PC-9 (cell line): ENCODE measurements at regions not wholly inside any gene's neighbourhood (a gene's known extent, or its start where the extent isn't known, plus 50 kb on each side); places are given as distances from the start of the nearest gene placed in this dataset.

ENCODE experiments used
- BruUV-seq: library from RNA; stranded (reverse); fragments of 400-500 nt; replicated peaks from 2 replicates; lab custom pipeline; 2021; lab: Mats Ljungman, UMichigan
- CTCF ChIA-PET: fragments of 300-600 bp; sonication (Branson Sonifier 250); formaldehyde crosslinking; loops from one replicate; lab custom pipeline; 2022; ENCODE audit warnings: antibody characterized with exemption; lab: Charles Lee
- POLR2A ChIA-PET: fragments of 300-600 bp; sonication (Branson Sonifier 250); formaldehyde crosslinking; loops from one replicate; lab custom pipeline; 2022; ENCODE audit warnings: antibody characterized with exemption; ENCODE audit not compliant: unreplicated experiment; lab: Charles Lee
- DNase-seq, 2 experiments: peaks; one replicate each; pipeline versions ENCODE4 v3.0.0 to v3.0.0-alpha.2; 2015 to 2022; ENCODE audit warnings: mixed read lengths in 1 of 2
- H2AFZ ChIP-seq: fragments of 200-600 bp; sonication (generic); 2 replicates; pipeline ENCODE4 v1.8.1; 2017; ENCODE audit warnings: antibody characterized with exemption
- H3F3A ChIP-seq: fragments of 200-600 bp; sonication (generic); 2 replicates; pipeline ENCODE4 v1.8.1; 2017; ENCODE audit warnings: antibody characterized with exemption, mild to moderate bottlenecking, low read depth; ENCODE audit not compliant: insufficient read depth
- H3K27ac ChIP-seq: fragments of 200-600 bp; sonication (generic); 2 replicates; pipeline ENCODE4 v1.6.1; 2016; ENCODE audit warnings: mixed run types
- H3K27me3 ChIP-seq: fragments of 200-600 bp; sonication (generic); 2 replicates; pipeline ENCODE4 v1.6.1; 2016; ENCODE audit warnings: low read depth, mixed run types; ENCODE audit not compliant: insufficient read depth
- H3K36me3 ChIP-seq: fragments of 200-600 bp; sonication (generic); 2 replicates; pipeline ENCODE4 v1.6.1; 2016; ENCODE audit warnings: low read depth, mixed run types
- H3K4me1 ChIP-seq: fragments of 200-600 bp; sonication (generic); replicated peaks from 2 replicates; pipeline ENCODE4 v1.6.1; 2016; ENCODE audit warnings: mixed run types; ENCODE audit not compliant: insufficient read depth
- H3K4me2 ChIP-seq: fragments of 200-600 bp; sonication (generic); 2 replicates; pipeline ENCODE4 v1.6.1; 2017; ENCODE audit warnings: mixed run types
- H3K4me3 ChIP-seq: fragments of 200-600 bp; sonication (generic); 2 replicates; pipeline ENCODE4 v1.6.1; 2016; ENCODE audit warnings: mixed run types
- H3K79me2 ChIP-seq: fragments of 200-600 bp; sonication (generic); 2 replicates; pipeline ENCODE4 v1.6.1; 2017; ENCODE audit warnings: low read depth, mixed run types
- H3K9me2 ChIP-seq: fragments of 200-600 bp; sonication (generic); 2 replicates; pipeline ENCODE4 v1.8.1; 2017; ENCODE audit warnings: mild to moderate bottlenecking; ENCODE audit not compliant: insufficient read depth
- H3K9me3 ChIP-seq: fragments of 200-600 bp; sonication (generic); 2 replicates; pipeline ENCODE4 v1.8.1; 2016; ENCODE audit warnings: low read depth; ENCODE audit not compliant: insufficient read depth
- H4K20me1 ChIP-seq: fragments of 200-600 bp; sonication (generic); 2 replicates; pipeline ENCODE4 v1.8.1; 2017; ENCODE audit not compliant: insufficient read depth
- EZH2 ChIP-seq: fragments of 200-600 bp; sonication (generic); IDR thresholded peaks from 2 replicates; pipeline ENCODE4 v1.8.0; 2017; ENCODE audit warnings: antibody characterized with exemption, low read depth
- intact Hi-C: fragments of 100-400 bp; cut with micrococcal nuclease; formaldehyde crosslinking; loops from one replicate; pipeline ENCODE4 v1.10.0; 2022; ENCODE audit not compliant: unreplicated experiment
- TF ChIP-seq, protein P1 (sequence below): fragments of 200-600 bp; sonication (generic); conservative IDR thresholded peaks from 2 replicates; pipeline ENCODE4 v1.6.1; 2017; ENCODE audit warnings: mixed run types, antibody characterized with exemption, mild to moderate bottlenecking, moderate library complexity

DNA sequence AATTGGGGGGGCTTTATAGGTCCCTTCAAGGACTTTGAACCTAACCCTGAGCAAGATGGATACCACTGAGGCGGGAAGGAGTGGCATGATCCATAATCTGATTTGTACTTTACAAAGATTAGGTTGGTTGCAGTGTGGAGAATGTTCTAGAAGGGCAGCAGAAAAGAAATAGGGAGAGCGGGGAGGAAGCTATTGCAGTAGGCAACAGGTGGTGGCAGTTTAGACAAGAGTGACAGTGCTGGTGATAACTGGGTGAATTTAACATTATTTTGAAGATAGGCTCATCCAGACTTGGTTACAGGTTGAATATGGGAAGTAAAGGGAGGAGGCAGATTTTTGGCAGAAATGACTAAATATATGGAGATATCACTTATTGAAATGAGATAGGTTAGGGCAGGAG lies 179.9 kb upstream of the CADM1 start:
- POLR2A ChIA-PET = no interaction called here
- Histone ChIP-seq H3K4me2 (no peak overlapping the region), H3K27ac (no peak overlapping the region), H3K4me1 (no peaks in the 10 kb centered on the region), H3F3A (no peaks in the 10 kb centered on the region), H3K9me3 (no peaks in the 10 kb centered on the region), H3K36me3 (no peaks in the 10 kb centered on the region), H3K9me2 (no peaks in the 10 kb centered on the region), H3K4me3 (no peak overlapping the region), H2AFZ (no peak overlapping the region), H3K27me3 (peaks cover 22% of the 10 kb centered on the region; the same call in 1 of the 2 replicates), H4K20me1 (no peaks in the 10 kb centered on the region), H3K79me2 (no peaks in the 10 kb centered on the region)
- no TSS peak for BruUV-seq
- TF ChIP-seq, protein P1, sequence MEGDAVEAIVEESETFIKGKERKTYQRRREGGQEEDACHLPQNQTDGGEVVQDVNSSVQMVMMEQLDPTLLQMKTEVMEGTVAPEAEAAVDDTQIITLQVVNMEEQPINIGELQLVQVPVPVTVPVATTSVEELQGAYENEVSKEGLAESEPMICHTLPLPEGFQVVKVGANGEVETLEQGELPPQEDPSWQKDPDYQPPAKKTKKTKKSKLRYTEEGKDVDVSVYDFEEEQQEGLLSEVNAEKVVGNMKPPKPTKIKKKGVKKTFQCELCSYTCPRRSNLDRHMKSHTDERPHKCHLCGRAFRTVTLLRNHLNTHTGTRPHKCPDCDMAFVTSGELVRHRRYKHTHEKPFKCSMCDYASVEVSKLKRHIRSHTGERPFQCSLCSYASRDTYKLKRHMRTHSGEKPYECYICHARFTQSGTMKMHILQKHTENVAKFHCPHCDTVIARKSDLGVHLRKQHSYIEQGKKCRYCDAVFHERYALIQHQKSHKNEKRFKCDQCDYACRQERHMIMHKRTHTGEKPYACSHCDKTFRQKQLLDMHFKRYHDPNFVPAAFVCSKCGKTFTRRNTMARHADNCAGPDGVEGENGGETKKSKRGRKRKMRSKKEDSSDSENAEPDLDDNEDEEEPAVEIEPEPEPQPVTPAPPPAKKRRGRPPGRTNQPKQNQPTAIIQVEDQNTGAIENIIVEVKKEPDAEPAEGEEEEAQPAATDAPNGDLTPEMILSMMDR = no peak
- no peak for TF ChIP-seq EZH2
- CTCF ChIA-PET = no interaction called here
- DNase-seq = no peak
- intact Hi-C loops = no loop called here

DNA sequence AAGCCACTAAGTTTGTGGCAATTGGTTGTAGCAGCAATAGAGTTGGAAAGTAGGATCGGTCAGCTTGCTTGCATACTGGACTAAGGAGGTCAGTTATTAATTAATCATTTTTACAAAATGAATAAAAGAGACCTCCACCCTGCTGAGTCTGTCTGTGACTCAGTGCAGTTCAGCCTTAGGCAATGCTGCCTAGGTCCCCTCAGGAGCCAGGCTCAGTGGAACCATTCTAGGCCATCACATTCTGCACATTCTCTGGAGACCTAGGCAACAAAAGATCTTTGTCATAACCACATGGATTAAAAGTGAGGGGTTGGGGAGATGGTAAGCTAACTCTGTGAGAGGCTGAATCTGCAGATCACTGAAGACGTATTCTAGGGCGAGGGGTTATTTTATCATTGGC lies 178.7 kb upstream of the CADM1 start:
- no peaks in the 10 kb centered on the region for H4K20me1 ChIP-seq
- no peak overlapping the region for H3K4me3 ChIP-seq
- no peaks in the 10 kb centered on the region for H3K4me1 ChIP-seq
- H2AFZ ChIP-seq = no peak overlapping the region
- peaks cover 18% of the 10 kb centered on the region; the same call in 1 of the 2 replicates for H3K27me3 ChIP-seq
- no peaks in the 10 kb centered on the region for H3K9me2 ChIP-seq
- intact Hi-C loops = no loop called here
- H3F3A ChIP-seq = no peaks in the 10 kb centered on the region
- no peaks in the 10 kb centered on the region for H3K36me3 ChIP-seq
- CTCF ChIA-PET = no interaction called here
- BruUV-seq = no TSS peak
- H3K4me2 ChIP-seq = no peak overlapping the region
- H3K27ac ChIP-seq = no peak overlapping the region
- POLR2A ChIA-PET = no interaction called here
- DNase-seq = no peak
- no peaks in the 10 kb centered on the region for H3K9me3 ChIP-seq
- H3K79me2 ChIP-seq = no peaks in the 10 kb centered on the region
- TF ChIP-seq, protein P1 = no peak
- no peak for TF ChIP-seq EZH2

DNA sequence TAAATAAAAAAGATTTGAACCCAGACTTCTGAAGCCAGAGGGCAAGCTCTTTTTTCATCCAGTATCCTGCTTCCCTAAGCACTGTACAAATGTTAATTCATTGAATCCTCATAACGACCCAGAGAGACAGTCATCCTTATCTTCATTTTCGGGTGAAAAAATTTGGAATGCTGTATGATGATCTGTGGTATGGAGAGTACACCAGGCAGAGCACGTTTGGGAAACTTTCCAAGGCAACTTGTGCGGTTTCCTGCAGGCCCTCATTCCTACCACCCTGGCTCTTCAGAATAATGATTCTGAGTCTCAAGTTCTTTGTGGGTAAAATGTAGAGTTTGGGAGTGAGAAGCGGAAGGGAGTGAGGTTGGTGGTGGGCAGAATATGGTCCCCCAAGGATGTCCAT lies 177.9 kb upstream of the CADM1 start:
- Histone ChIP-seq H3K27ac (no peak overlapping the region), H3K79me2 (no peaks in the 10 kb centered on the region), H3K4me1 (no peaks in the 10 kb centered on the region), H3K27me3 (peaks cover 26% of the 10 kb centered on the region), H3F3A (no peaks in the 10 kb centered on the region), H3K9me2 (no peaks in the 10 kb centered on the region), H2AFZ (no peak overlapping the region), H3K36me3 (no peaks in the 10 kb centered on the region), H4K20me1 (no peaks in the 10 kb centered on the region), H3K9me3 (no peaks in the 10 kb centered on the region), H3K4me2 (no peak overlapping the region), H3K4me3 (no peak overlapping the region)
- intact Hi-C loops = no loop called here
- no peak for DNase-seq
- TF ChIP-seq EZH2 = no peak
- TF ChIP-seq, protein P1 = no peak
- no TSS peak for BruUV-seq
- POLR2A ChIA-PET = no interaction called here
- CTCF ChIA-PET = no interaction called here
